ENCODE measurements at regions not wholly inside any gene's neighbourhood (a gene's known extent, or its start where the extent isn't known, plus 50 kb on each side); places are given as distances from the start of the nearest gene placed in this dataset.
A peak's percentile ranks its signal among the peaks of the same experiment; 100 is the strongest.

DNA sequence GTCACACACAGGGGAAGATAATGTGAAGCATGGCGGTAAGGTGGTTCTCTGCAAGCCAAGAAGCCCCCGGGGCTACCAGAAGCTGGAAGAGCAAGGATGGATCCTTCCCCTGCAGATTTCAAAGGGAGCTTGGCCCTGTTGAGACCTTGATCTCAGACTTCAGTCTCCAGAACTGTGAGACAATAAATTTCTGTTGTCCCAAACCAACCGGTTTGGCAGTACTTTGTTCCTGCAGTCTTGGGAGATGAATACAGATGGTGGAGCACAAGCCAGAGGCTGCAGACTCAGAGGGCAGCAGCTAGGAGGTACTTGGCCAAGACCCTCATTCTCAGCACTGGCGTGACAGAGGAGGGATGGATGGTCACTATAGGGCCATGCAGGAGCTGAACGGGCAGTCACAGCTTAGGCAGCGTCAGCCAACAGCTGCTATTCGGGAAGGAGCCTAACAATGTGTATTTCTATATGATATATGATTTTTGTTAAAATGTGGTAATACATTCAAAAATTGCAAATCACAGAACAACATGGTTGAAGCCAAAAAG, 387.3 kb downstream of the TNS3 start:
- H3K36me3 ChIP-seq: no peaks in the 10 kb centered on the region
- no peak overlapping the region for H3K4me2 ChIP-seq
- no peak overlapping the region for H3K9ac ChIP-seq
- no peak for TF ChIP-seq Cebpa-rat (IDR thresholded peaks at IDR 0.05)
- H3K27ac ChIP-seq: no peak overlapping the region
- no peaks in the 10 kb centered on the region for H4K20me1 ChIP-seq
- H3K9me3 ChIP-seq (replicated peaks in 1 of 11): peaks cover 0 to 6% (median 0%) of the 10 kb centered on the region in 11 experiments; a peak in 1 of 22 replicates
- no peaks in the 10 kb centered on the region for H3K27me3 ChIP-seq
- H3K4me3 ChIP-seq: no peak overlapping the region
- peaks cover 7 to 30% (median 23%) of the 10 kb centered on the region in 10 experiments; a peak in 17 of 20 replicates for H3K4me1 ChIP-seq

DNA sequence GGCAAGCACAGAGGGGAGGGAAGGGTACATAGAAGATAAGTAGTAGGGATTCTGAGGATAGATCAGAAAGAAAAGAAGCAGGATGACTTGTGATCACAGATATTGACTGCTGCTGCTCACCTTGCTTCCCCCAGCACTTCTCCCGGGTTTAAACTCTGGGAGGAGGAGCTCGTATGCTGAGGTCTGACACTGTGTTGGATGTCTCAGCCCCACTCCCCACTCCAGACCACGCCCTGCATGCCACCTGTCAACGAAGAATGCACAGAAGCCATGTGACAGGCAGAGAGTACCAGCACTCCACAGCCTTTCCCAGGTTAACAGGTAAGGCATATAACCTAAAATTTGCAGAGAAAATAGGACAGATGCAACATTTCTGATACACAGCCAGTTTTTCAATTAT, 388.9 kb downstream of the TNS3 start:
- Histone ChIP-seq H3K4me1 (peaks cover 7 to 46% (median 39%) of the 10 kb centered on the region in 10 experiments; a peak in 18 of 20 replicates), H4K20me1 (no peaks in the 10 kb centered on the region), H3K9ac (no peak overlapping the region), H3K27ac (no peak overlapping the region), H3K36me3 (no peaks in the 10 kb centered on the region), H3K4me2 (no peak overlapping the region), H3K27me3 (no peaks in the 10 kb centered on the region), H3K9me3 (replicated peaks in 1 of 11) (peaks cover 0 to 6% (median 0%) of the 10 kb centered on the region in 11 experiments; a peak in 1 of 22 replicates), H3K4me3 (no peak overlapping the region)
- TF ChIP-seq Cebpa-rat (IDR thresholded peaks at IDR 0.05): no peak

DNA sequence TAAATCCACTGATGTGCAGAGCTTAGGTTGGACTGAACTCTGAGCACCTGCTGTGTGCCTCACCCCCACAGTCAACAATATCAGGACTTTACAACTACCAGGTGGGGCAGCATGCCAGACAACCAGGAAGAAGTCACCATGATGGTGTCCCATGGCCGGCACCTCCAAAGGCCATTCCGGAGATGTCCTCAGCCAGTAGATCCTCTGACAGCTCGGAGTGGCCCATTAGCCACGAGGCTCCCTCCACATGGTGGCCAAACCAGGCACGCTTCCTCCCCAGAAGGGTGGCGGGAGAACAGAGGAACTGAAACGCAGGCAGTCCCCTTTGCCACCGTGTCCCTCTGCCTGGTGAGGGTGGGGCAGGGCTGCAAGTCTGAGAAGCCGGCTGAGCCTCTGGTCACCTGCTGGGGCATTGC, 390.0 kb downstream of the TNS3 start:
- Histone ChIP-seq H3K9me3 (replicated peaks in 1 of 11) (peaks cover 0 to 6% (median 0%) of the 10 kb centered on the region in 11 experiments; a peak in 1 of 22 replicates), H3K36me3 (no peaks in the 10 kb centered on the region), H3K4me3 (no peak overlapping the region), H3K4me1 (peaks cover 4 to 57% (median 50%) of the 10 kb centered on the region in 10 experiments; a peak in 17 of 20 replicates), H3K27me3 (no peaks in the 10 kb centered on the region), H3K4me2 (peak overlapping the region in 10 of 11 experiments; percentile 1 to 93 (median 50); a peak in 18 of 22 replicates), H3K9ac (no peak overlapping the region), H3K27ac (no peak overlapping the region), H4K20me1 (no peaks in the 10 kb centered on the region)
- no peak for TF ChIP-seq Cebpa-rat (IDR thresholded peaks at IDR 0.05)

GRCh38 chr7:47191316-47191715, 390.6 kb downstream of the TNS3 start:
- Histone ChIP-seq H3K9ac (no peak overlapping the region), H3K27me3 (no peaks in the 10 kb centered on the region), H3K4me1 (peaks cover 5 to 63% (median 56%) of the 10 kb centered on the region in 10 experiments; a peak in 18 of 20 replicates)

GRCh38 chr7:47190462-47190861, 391.4 kb downstream of the TNS3 start:
- TF ChIP-seq Cebpa-rat (IDR thresholded peaks at IDR 0.05): no peak
- H4K20me1 ChIP-seq: peaks cover 0 to 8% (median 0%) of the 10 kb centered on the region in 11 experiments; a peak in 1 of 22 replicates

More at GRCh38 chr7:47191316-47191715, 390.6 kb downstream of the TNS3 start:
- peaks cover 0 to 6% (median 0%) of the 10 kb centered on the region in 11 experiments; a peak in 1 of 22 replicates for H3K9me3 ChIP-seq (replicated peaks in 1 of 11)
- no peak overlapping the region for H3K4me3 ChIP-seq
- H4K20me1 ChIP-seq: peaks cover 0 to 5% (median 0%) of the 10 kb centered on the region in 11 experiments; a peak in 1 of 22 replicates
- TF ChIP-seq Cebpa-rat (IDR thresholded peaks at IDR 0.05): no peak
- H3K27ac ChIP-seq: no peak overlapping the region
- peak overlapping the region in 4 of 11 experiments; percentile 87 to 94 (median 92); a peak in 6 of 22 replicates for H3K4me2 ChIP-seq
- no peaks in the 10 kb centered on the region for H3K36me3 ChIP-seq

DNA sequence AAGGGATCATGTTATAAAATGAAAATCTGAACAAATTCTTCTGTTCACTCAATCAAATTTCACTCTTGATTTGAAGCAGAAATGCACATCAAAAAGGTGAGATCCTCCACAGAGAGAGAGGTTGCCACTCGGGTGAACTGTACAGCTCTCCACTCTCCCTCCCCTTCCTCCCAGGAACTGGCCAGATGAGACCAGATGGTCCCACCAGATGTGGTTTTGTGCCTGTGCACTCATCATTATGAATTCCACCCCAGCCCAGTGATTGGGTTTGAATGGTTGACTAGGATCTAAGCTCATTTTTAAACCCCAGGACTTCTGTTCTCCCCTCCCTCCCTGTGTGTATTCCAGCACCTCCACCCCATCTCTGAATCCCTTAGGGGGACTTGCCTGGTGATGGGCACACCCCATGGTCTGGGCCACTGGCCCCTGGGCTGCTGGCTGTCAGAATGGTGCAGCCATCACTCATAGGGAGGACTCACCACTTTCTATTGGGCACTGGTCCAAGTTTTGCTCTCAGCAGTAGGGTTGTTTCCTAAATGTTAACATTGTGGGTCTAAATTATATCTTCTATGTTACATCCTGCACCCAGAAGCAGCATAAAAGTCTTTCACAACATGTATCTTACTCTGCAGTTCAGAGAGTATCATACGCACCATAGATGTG, 393.1 kb downstream of the TNS3 start:
- Histone ChIP-seq H3K9ac (0 out of 22 replicates have a peak overlapping the region, but pooled peaks of 2 of the 11 experiments have one; percentile 6 to 18), H3K4me3 (no peak overlapping the region; a peak in 2 of 20 replicates), H4K20me1 (peaks cover 0 to 8% (median 0%) of the 10 kb centered on the region in 11 experiments; a peak in 1 of 22 replicates), H3K36me3 (no peaks in the 10 kb centered on the region), H3K27ac (peak overlapping the region in 5 of 11 experiments; percentile 0 to 56 (median 48); a peak in 7 of 22 replicates), H3K4me1 (peaks cover 28 to 88% (median 81%) of the 10 kb centered on the region in 10 experiments), H3K27me3 (no peaks in the 10 kb centered on the region), H3K9me3 (replicated peaks in 1 of 11) (no peaks in the 10 kb centered on the region), H3K4me2 (peak overlapping the region in 9 of 11 experiments; percentile 57 to 94 (median 86); a peak in 17 of 22 replicates)
- no peak for TF ChIP-seq Cebpa-rat (IDR thresholded peaks at IDR 0.05)

More at GRCh38 chr7:47190462-47190861, 391.4 kb downstream of the TNS3 start:
- Histone ChIP-seq H3K9ac (no peak overlapping the region), H3K4me1 (peaks cover 12 to 71% (median 64%) of the 10 kb centered on the region in 10 experiments), H3K36me3 (no peaks in the 10 kb centered on the region), H3K4me2 (peak overlapping the region in 7 of 11 experiments; percentile 35 to 94 (median 87); a peak in 13 of 22 replicates), H3K9me3 (replicated peaks in 1 of 11) (peaks cover 0 to 6% (median 0%) of the 10 kb centered on the region in 11 experiments; a peak in 1 of 22 replicates), H3K27me3 (no peaks in the 10 kb centered on the region), H3K27ac (0 out of 22 replicates have a peak overlapping the region, but pooled peaks of 1 of the 11 experiments have one; percentile 4), H3K4me3 (no peak overlapping the region)

DNA sequence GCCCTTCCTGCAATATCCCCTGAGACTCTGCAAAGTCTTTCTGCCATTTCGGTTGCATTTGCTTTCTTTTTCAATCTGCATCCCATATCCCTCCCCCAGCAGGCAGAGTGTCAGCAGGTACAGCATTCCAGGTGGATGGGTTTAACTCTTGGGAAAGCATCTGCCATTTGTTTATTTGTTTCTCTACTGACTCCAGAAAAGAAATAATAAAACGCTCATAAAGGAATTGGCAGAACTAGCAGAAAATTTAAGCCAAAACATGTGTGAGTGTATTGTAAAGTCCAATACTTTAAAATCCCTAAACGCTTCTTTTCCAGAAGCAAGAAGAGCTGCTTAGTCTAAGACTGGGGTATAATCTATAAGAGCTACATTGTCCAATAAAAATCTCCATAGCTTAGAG, 393.8 kb downstream of the TNS3 start:
- H4K20me1 ChIP-seq: peaks cover 0 to 8% (median 0%) of the 10 kb centered on the region in 11 experiments; a peak in 1 of 22 replicates
- H3K9ac ChIP-seq: 0 out of 22 replicates have a peak overlapping the region, but pooled peaks of 2 of the 11 experiments have one; percentile 6 to 18
- H3K4me3 ChIP-seq: peak overlapping the region in 2 of 10 experiments; percentile 3 to 4; a peak in 2 of 20 replicates
- peak overlapping the region; percentile 23 to 94 (median 77); a peak in 20 of 22 replicates for H3K4me2 ChIP-seq
- H3K36me3 ChIP-seq: no peaks in the 10 kb centered on the region
- peaks cover 34 to 95% (median 87%) of the 10 kb centered on the region in 10 experiments for H3K4me1 ChIP-seq
- no peaks in the 10 kb centered on the region for H3K9me3 ChIP-seq (replicated peaks in 1 of 11)
- no peaks in the 10 kb centered on the region for H3K27me3 ChIP-seq
- H3K27ac ChIP-seq: peak overlapping the region in 4 of 11 experiments; percentile 41 to 56 (median 50); a peak in 6 of 22 replicates
- no peak for TF ChIP-seq Cebpa-rat (IDR thresholded peaks at IDR 0.05)

- Histone ChIP-seq H3K9me3 (replicated peaks in 1 of 11) (no peaks in the 10 kb centered on the region), H3K27ac (peak overlapping the region in 6 of 11 experiments; percentile 33 to 64 (median 38); a peak in 10 of 22 replicates), H3K27me3 (no peaks in the 10 kb centered on the region), H3K36me3 (no peaks in the 10 kb centered on the region), H3K9ac (peak overlapping the region in 2 of 11 experiments; percentile 34 to 51; a peak in 3 of 22 replicates), H3K4me3 (no peak overlapping the region), H3K4me1 (peaks cover 34 to 100% (median 90%) of the 10 kb centered on the region in 10 experiments), H4K20me1 (peaks cover 0 to 8% (median 0%) of the 10 kb centered on the region in 11 experiments; a peak in 1 of 22 replicates), H3K4me2 (peak overlapping the region; percentile 51 to 94 (median 82))
- no peak for TF ChIP-seq Cebpa-rat (IDR thresholded peaks at IDR 0.05)
These were observed 395.6 kb downstream of the TNS3 start for GRCh38 chr7:47186316-47186715.
